ENCODE measurements at regions not wholly inside any gene's neighbourhood (a gene's known extent, or its start where the extent isn't known, plus 50 kb on each side); places are given as distances from the start of the nearest gene placed in this dataset.
"Not testable (repeated sequence)": the region's sequence is repeated elsewhere in the genome, so short reads cannot be mapped to it uniquely, and the experiment has no call there.

GRCh38 chr4:171298048-171298718 is 515.0 kb upstream of the GALNTL6 start:
- TF ChIP-seq CTCF, POLR2AphosphoS5 (IDR thresholded peaks at IDR 0.05): not testable (repeated sequence)

Measured in gastroesophageal sphincter (tissue), 3 donors.